GM12875 (cell line): ENCODE measurements at regions not wholly inside any gene's neighbourhood (a gene's known extent, or its start where the extent isn't known, plus 50 kb on each side); places are given as distances from the start of the nearest gene placed in this dataset.

Experiments
- H3K4me3 ChIP-seq: one replicate; pipeline ENCODE4 v1.5.1; 2011; ENCODE audit warnings: low read depth, low read length, control low read depth
- TF ChIP-seq, protein P1 (sequence below): IDR thresholded peaks from 2 replicates; pipeline ENCODE4 v1.5.1; 2011; ENCODE audit warnings: low read depth, mild to moderate bottlenecking, control low read depth, inconsistent platforms, low read length, moderate library complexity, borderline replicate concordance; ENCODE audit not compliant: insufficient read depth

DNA sequence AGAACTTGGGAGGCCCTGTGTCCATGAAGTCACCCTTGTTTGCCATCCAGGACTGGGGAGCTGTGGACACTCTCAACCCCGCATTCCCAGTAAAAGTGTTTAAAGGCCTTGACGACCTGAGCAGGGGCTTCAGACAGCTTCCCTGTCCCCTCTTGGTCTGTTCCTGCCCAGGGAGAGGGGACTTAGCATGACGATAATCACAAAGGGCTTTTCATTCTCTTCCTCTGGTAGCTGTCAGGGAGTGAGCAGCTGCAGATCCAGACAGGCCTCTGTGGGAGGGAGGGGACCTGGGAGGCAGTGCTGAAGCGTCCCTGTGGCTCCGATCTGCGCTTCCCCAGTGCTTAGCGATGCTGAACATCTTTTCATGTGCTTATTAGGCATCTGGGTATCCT lies 77.8 kb upstream of the HS6ST1 start:
- TF ChIP-seq, protein P1, sequence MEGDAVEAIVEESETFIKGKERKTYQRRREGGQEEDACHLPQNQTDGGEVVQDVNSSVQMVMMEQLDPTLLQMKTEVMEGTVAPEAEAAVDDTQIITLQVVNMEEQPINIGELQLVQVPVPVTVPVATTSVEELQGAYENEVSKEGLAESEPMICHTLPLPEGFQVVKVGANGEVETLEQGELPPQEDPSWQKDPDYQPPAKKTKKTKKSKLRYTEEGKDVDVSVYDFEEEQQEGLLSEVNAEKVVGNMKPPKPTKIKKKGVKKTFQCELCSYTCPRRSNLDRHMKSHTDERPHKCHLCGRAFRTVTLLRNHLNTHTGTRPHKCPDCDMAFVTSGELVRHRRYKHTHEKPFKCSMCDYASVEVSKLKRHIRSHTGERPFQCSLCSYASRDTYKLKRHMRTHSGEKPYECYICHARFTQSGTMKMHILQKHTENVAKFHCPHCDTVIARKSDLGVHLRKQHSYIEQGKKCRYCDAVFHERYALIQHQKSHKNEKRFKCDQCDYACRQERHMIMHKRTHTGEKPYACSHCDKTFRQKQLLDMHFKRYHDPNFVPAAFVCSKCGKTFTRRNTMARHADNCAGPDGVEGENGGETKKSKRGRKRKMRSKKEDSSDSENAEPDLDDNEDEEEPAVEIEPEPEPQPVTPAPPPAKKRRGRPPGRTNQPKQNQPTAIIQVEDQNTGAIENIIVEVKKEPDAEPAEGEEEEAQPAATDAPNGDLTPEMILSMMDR = no peak
- H3K4me3 ChIP-seq = no peak overlapping the region

DNA sequence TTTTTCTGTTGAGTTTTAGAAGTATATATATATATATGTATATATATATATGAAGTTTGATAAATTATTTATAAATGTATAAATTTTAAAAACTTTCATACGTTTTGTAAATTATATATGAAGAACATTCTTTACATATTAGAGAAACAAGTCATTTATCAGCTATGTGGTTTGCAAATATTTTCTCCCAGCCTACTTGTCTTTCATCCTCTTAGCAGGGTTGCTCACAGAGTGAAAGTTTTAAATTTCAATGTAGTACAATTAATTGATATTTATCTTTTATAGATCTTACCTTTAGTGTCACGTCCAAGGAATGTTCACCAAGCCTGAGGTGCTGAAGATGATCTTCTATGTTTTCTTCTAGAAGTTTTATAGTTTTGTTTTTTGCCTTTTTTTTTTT lies 78.3 kb upstream of the HS6ST1 start:
- TF ChIP-seq, protein P1 = no peak

DNA sequence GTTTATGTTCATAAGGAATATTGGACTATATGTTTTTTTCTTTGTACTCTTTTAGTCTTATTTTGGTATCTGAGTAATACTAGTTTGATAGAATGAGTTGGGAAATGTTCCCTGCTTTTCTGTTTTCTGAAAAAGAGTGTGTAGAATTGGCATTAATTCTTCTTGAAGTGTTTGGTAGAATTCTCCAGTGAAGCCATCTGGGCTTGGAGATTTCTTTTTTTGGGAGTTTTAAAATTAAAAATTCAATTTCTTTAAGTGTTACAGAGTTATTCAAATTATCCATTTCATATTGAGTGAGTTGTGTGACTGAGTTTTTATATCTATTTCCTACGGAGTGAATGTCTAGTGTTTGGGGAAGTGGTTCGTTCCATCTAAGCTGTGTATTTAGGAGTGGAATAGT lies 80.6 kb upstream of the HS6ST1 start:
- no peak overlapping the region for H3K4me3 ChIP-seq

More for the DNA sequence above, 78.3 kb upstream of the HS6ST1 start:
- H3K4me3 ChIP-seq = no peak overlapping the region

DNA sequence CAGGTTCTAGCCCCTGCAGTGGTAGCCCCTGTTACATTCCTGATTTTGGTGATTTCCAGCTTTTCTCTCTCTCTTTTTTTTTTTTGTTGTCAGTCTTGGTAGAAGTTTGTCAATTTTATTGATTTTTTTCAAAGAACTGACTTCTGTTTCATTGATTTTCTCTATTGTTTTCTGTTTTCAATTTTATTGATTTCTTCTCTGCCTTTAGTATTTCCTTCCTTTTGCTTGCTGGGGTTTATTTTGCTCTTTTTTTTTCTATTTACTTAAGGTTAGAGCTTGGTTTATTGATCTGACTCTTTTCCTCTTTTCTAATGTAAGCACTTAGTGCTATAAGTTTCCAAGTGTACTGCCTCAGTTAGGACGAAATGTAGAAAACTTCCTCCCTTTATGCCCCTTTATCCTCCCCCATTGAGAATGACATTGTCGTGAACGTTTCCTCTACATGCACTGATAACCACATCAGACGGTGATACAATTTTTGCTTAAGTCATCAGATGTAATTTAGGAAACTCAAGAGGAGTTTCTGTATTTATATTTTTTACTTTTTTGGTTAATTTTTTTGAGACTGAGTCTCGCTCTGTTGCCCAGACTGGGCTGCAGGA lies 81.1 kb upstream of the HS6ST1 start:
- H3K4me3 ChIP-seq = no peak overlapping the region
- TF ChIP-seq, protein P1 = no peak

More for the DNA sequence above, 80.6 kb upstream of the HS6ST1 start:
- TF ChIP-seq, protein P1 = no peak

DNA sequence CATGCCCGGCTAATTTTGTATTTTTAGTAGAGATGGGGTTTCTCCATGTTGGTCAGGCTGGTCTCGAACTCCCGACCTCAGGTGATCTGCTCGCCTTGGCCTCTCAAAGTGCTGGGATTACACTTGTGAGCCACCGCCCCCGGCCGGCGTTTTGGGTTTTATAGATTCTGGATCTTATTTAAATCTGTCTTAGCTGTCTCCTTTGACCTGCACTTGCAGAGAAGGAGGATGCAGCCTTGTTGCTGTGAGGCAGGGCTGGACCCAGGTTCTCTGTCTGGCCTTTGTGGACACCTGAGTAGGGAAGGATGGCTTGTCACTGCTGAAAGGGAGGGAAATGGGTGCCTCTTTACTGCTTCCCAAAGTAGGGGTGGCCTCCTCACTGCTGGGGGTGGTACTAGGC lies 83.0 kb upstream of the HS6ST1 start:
- no peak overlapping the region for H3K4me3 ChIP-seq
- TF ChIP-seq, protein P1 = no peak

DNA sequence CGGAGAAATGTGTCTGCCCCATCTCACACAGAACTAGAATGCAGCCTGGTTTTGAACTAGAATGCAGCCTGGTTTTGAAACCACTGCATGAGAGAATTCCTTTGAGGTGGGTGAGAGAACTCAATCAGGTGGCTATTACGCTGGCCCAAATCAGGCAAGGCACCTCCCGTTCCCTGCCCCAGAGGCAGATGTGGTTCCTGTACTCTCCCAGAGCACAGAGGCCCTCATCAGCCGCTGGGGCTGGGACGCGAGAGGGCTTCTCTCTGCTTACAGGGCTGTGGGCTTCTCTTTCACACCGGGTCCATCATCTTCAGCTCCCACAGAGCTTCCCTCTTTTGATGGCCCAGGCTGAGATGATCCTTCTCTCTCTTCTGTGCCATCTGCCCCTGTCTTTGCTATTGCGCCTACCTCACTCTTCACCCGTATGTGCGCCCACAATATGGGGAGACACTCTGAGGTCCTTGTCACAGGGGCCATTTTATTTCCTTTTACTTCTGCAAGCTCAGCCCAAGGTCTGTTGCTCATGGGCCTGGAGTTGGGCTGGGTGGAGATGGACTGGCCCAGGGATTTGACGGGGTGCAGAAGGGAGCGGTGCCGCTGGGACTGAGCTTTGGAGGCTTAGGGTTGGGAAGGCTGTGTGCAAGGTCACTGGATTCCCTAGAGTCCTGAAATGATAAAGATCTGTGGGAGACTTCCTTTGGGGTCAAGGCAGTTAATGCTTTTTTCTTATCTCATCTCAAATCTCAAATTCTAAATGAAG lies 84.4 kb upstream of the HS6ST1 start:
- no peak overlapping the region for H3K4me3 ChIP-seq
- TF ChIP-seq, protein P1 = no peak
